ENCODE measurements at regions not wholly inside any gene's neighbourhood (a gene's known extent, or its start where the extent isn't known, plus 50 kb on each side); places are given as distances from the start of the nearest gene placed in this dataset.

- DNase-seq = no peak
Observed at GRCh38 chr12:116463366-116463765, 95.8 kb upstream of the MAP1LC3B2 start.

- DNase-seq = no peak
Observed at GRCh38 chr12:116465407-116465806, 93.8 kb upstream of the MAP1LC3B2 start.

- DNase-seq = no peak
Observed at GRCh38 chr12:116465856-116466255, 93.3 kb upstream of the MAP1LC3B2 start.

GRCh38 chr12:116466536-116466935 is 92.6 kb upstream of the MAP1LC3B2 start:
- DNase-seq = no peak

- DNase-seq = no peak
Observed at GRCh38 chr12:116469344-116469743, 89.8 kb upstream of the MAP1LC3B2 start.

GRCh38 chr12:116471544-116471943 is 87.6 kb upstream of the MAP1LC3B2 start:
- DNase-seq = no peak

GRCh38 chr12:116472193-116472592 is 87.0 kb upstream of the MAP1LC3B2 start:
- DNase-seq = no peak

- DNase-seq = no peak
Observed at GRCh38 chr12:116473416-116473815, 85.8 kb upstream of the MAP1LC3B2 start.

- no peak for DNase-seq
Observed at GRCh38 chr12:116474331-116474730, 84.8 kb upstream of the MAP1LC3B2 start.

GRCh38 chr12:116474899-116475298 is 84.3 kb upstream of the MAP1LC3B2 start:
- DNase-seq = no peak

- no peak for DNase-seq
Observed at GRCh38 chr12:116476227-116476822, 82.9 kb upstream of the MAP1LC3B2 start.

- no peak for DNase-seq
Observed at GRCh38 chr12:116478243-116478773, 80.9 kb upstream of the MAP1LC3B2 start.

GRCh38 chr12:116480210-116480810 is 78.9 kb upstream of the MAP1LC3B2 start:
- DNase-seq = no peak

- no peak for DNase-seq
Observed at GRCh38 chr12:116481726-116482125, 77.5 kb upstream of the MAP1LC3B2 start.

- DNase-seq = no peak
Observed at GRCh38 chr12:116482179-116482578, 77.0 kb upstream of the MAP1LC3B2 start.

- DNase-seq = no peak
Observed at GRCh38 chr12:116482859-116483258, 76.3 kb upstream of the MAP1LC3B2 start.

GRCh38 chr12:116483959-116484750 is 75.0 kb upstream of the MAP1LC3B2 start:
- DNase-seq = no peak

GRCh38 chr12:116484807-116485206 is 74.4 kb upstream of the MAP1LC3B2 start:
- DNase-seq = no peak

GRCh38 chr12:116489116-116489515 is 70.1 kb upstream of the MAP1LC3B2 start:
- no peak for DNase-seq

- no peak for DNase-seq
Observed at GRCh38 chr12:116490471-116490870, 68.7 kb upstream of the MAP1LC3B2 start.

- peak; percentile 44 for DNase-seq
Observed at GRCh38 chr12:116492703-116493324, 66.4 kb upstream of the MAP1LC3B2 start.

- no peak for DNase-seq
Observed at GRCh38 chr12:116495260-116495659, 63.9 kb upstream of the MAP1LC3B2 start.

- no peak for DNase-seq
Observed at GRCh38 chr12:116497051-116497591, 62.1 kb upstream of the MAP1LC3B2 start.
